HG03159 (cell line): ENCODE measurements at regions not wholly inside any gene's neighbourhood (a gene's known extent, or its start where the extent isn't known, plus 50 kb on each side); places are given as distances from the start of the nearest gene placed in this dataset.
"Not testable (repeated sequence)": the region's sequence is repeated elsewhere in the genome, so short reads cannot be mapped to it uniquely, and the experiment has no call there.

Experiments used
- ATAC-seq: cut with Tn5 transposase; IDR thresholded peaks from one replicate; pipeline ENCODE4 v1.9.1; 2021; ENCODE audit warnings: mild to moderate bottlenecking, moderate library complexity; ENCODE audit not compliant: unreplicated experiment

DNA sequence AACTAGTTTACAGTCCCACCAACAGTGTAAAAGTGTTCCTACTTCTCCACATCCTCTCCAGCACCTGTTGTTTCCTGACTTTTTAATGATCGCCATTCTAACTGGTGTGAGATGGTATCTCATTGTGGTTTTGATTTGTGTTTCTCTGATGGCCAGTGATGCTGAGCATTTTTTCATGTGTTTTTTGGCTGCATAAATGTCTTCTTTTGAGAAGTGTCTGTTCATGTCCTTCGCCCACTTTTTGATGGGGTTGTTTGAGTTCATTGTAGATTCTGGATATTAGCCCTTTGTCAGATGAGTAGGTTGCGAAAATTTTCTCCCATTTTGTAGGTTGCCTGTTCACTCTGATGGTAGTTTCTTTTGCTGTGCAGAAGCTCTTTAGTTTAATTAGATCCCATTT lies 77.1 kb upstream of the SLC7A14 start:
- not testable (repeated sequence) for ATAC-seq

DNA sequence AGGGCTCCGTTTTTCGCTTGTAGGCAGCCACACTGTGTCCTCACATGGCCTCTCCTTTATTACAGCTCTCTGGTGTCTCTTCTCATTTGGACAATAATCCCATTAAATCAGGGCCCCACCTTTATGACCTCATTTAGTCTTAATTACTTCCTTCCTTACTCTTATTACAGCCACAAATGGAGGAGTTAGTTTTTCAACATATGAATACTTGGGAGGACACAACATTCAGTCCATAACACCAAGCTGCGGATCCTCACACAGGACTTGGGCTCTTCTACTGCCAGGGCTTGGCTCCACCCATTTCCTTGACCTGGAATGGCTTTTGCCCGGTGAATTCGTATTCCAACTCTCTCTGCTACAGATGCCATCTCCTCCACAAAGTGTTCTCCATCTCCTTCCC lies 74.3 kb upstream of the SLC7A14 start:
- ATAC-seq: no peak

DNA sequence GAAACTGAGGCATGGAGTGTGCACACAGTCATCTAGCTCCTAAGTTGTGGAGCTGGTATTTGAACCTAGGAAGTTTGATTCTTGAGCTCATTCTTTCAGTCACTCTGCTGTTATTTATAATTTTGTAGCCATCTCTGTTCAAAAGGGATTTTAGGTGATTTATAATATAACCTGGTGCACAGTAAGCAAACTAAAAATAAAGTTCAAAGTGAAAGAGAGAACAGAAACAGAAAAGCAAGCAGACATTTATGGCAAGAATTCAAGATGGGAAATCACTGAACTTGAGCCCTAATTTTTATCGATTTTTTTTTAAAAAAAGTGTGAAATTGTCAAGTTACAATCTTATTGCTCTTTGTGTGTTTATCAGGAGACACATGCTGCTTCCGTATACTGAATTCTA lies 71.4 kb upstream of the SLC7A14 start:
- ATAC-seq: no peak

DNA sequence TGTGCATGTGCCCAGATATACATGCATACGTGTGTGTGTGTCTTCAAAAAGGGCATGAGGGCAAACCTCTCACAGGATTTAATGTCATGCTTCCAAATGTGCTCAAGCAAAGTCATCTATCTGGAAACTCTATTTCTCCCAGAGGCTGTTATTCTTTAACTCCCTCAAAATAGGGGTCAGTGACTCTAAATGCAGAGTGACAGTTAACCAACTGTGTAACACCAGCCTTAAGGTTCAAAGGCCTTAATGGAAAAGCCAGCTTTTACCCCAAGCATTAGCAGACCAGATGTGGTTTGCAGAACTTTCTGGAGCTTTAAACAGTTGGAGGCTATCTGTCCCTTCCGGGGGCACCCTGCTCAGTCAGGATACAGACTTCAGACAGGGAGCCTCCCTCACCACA lies 70.4 kb upstream of the SLC7A14 start:
- no peak for ATAC-seq

DNA sequence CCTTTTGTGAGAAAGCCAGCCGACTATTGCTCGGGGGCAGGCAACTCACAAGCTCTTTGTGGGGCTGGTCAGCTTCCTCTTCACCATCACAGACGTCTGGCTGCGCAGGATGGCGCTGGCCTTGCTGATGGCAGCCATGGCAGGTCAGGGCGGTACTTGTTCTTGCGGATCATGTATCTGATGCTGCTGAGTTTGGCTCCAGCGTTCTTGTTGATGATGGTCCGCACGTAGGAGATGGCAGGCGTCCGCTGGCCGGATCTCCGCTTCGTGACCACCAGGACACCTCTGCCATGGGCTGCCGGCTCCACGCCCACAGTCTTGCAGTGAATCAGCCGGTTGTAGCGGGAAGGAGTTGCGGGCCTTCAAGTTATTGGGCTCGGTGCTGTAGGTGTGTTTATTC lies 67.9 kb upstream of the SLC7A14 start:
- no peak for ATAC-seq

DNA sequence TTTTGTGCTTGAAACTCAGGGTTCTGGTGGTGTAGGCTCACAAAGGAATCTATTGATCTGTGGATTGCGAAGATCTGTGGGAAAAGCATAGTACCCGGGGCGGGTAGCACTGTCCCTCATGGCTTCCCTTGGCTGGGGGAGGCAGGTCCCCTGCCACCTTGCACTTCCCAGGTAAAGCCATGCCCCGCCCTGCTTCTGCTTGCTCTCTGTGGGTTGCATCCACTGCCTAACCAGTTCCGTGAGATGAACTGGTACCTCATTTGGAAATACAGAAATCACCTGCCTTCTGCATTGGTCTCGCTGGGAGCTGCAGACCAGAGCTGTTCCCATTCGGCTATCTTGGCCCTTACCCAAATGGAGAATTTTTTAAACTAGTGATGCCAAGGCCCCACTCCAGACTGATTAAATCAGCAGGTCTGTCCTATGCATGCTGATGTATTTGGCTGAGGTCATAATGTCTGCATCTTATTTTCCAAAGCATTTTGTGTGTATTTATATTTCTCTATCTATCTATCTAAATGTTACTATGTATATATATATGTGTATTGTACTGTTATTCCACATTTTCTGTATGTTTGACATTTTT lies 65.5 kb upstream of the SLC7A14 start:
- no peak for ATAC-seq

DNA sequence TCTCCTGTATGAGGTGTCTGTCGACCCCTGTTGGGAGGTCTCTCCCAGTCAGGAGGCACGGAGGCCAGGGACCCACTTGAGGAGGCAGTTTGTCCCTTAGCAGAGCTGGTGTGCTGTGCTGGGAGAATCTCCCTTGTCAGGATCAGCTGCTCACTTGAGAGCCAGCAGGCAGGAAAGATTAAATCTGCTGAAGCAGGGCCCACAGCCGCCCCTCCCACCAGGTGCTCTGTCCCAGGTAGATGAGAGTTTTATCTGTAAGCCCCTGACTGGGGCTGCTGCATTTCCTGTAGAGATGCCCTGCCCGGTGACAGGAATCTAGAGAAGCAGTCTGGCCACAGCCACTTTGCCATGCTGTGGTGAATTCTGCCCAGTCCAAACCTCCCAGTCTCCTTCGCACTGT lies 64.7 kb upstream of the SLC7A14 start:
- ATAC-seq: not testable (repeated sequence)

DNA sequence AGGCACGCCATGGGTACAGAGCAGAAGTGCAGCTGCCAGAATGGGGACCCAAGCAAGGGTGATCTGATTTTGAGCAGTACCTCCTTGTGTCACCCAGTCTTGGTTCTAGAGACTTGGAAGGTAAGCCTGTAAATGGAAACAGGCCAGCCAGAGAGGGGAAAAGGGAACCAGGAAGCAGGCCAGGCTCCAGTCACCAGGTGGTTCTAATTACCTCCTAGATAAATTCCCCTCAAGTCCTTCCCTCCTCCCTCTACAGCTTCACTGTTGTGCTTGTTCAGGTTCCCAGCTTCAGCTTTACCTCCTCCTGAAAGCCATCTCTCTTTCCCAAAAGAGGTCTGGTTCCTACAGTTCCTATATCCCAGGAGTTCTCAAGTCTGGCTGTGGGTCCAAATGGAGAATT lies 58.8 kb upstream of the SLC7A14 start:
- no peak for ATAC-seq

DNA sequence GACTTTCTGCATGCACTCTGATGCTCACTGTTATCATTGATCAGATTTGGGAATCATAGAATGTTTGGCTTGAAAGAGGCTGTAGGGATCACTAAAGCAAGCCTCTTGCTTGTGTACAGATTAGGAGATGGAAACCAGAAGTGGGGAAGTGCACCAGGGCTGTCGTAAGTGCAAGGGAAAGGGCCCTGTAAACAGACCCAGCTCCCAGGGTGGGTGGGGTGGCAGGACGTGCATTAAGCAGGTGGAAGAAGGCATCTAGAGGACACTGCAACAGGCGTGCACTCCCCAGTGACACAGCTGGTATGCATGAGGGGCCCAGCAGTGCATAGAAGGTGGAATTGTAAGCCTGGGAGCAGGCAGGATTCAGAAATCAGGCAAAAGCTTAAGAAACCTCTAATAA lies 58.0 kb upstream of the SLC7A14 start:
- ATAC-seq: no peak

DNA sequence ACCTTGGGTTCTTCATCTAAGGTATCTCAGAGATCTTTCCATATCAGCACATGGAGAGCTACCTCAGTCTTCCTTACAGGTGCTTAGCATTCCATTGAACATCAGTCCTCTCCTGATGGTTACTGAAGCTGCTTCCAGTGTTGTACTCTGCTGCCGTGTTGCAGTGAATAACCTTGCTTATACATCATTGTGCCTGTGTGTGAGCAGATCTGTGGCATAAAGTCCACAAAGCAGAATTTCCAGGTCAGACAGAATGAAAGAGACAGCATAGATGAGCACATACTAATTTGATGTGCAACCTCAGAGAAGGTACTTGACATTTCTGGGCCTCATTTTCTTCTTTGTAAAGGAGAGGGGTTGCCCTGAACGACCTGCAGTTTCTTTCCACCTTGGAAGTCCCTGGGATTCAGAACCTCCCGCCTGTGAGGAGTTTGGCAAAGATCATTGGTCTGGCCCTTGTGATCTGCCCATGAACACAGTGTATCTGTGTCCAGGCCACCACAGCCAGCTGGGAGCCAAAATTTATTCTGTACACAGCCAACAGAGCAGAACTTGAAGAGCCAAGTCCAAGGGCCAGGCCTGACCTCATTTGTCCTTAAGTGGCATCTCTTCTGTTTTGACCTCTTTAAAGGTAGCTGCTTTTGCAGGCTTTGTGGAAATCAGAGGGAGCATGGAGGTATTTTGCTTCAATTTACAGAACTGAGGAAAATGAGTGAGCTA lies 57.2 kb upstream of the SLC7A14 start:
- no peak for ATAC-seq

DNA sequence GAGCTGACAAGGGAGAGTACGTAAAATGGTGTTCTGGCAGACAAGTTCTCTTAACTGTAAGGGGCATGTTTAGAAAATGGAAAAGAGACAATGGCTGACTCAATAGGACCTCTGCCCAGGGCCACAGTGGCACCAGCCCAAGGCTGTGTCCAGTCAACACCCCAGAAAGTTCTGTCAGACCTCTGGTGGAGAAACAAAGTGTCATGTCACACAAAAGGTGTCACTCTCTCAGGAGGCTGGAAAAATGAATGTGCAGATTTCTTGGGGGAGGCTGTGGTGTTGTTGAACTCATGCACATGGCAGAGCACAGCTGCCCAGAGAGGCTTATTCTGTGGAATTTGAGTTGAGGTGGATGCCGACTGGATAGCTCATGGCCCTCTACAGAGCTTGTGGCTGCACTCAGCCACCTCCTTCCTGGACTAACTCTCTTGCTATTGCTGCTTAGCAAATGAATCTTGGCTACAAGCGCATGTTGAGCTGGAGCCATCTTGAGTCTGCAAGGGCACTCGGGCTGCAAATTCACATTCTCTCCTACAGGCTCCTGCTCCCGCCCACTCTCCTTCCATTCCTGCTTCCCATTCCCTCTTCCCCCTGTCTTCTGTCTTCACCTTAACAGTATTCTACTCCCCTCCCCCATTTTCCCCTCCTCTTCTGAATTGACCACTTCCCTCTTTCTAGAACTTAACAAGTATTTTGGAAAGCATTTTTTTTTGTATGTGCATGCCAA lies 55.8 kb upstream of the SLC7A14 start:
- no peak for ATAC-seq

DNA sequence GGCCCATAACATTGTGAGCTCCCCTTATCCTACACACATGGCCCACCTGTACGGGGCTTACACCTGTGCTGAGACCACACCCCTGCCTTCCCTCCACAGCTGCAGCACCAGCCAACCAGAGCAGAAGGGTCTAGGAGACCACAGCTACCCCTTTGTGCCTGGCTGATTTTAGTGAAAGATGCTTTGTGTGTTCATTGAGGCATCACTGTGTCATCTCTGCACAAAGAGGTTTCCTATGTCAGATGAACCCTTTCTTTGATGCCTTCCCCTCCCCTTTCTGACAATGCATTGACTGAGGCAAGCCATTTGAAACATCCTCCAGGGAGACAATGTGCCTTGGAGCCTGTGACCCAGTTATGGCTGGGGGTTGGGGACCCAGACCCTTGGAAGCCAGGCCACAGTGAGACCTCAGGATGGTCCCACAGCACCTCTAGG lies 54.9 kb upstream of the SLC7A14 start:
- no peak for ATAC-seq

DNA sequence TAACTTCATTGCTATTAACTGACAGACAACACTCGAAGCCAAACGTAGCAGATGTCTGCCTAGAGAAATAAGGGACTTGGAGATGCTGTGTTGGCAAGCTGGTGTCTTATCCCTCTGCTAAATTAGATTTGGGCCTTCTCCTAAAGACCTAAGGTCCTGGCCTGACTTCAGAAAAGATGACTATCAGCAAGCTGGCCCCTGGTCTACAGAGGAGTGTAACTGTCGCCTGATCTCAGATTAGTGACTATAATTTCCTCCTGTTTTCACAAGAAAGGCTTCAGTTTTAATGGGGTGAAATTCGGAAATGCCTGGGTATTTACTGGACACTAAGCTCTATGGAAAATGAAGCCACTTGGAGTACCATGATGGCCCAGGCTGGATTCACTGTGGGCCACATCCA lies 53.1 kb upstream of the SLC7A14 start:
- ATAC-seq: no peak

DNA sequence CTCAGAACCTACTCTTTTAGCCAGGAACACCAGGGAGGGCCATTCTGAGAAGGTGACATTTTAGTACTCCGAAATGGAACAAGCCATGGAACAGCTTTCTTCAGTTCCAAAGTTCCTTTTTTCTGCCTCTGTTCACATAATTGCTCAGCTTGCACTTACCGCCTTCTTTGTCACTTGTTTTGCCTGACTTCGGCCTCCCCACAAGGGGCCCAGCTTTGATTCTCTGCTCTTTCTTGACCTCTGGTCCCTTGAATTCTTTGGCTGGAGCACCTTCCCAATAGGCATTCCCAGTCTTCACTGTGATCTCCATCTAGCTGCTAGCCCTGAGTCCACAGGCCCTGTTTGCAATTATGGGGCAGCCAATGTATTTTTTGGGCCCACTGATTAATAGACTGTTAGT lies 51.4 kb upstream of the SLC7A14 start:
- ATAC-seq: no peak

DNA sequence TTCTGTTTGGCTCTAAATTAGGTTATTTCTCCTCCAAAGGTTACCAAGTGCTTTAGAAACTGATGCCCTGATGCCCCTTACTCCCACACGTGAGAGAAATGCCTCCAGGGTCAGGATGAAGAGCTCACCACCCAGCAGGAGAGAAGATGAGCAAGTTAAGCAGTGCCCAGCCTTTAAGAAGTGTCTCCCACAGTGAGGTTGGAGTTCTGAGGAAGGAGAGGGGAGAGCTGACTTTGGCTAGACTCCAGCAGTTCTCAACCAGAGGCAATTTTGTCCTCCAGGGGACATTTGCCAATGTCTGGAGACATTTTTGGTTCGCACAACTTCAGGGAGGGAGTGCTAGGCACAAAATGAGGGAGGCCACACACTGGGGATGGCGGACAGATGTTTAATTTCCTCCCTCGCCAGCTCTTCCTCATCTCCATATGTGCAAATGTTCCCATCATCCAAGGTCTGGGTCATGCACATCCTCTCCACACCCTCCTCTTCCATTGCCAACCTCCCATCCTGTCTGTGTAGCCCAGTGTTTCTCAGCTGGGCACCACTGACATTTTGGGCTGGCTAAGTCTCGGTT lies 50.6 kb upstream of the SLC7A14 start:
- ATAC-seq: no peak
